BLaER1 (cell line): ENCODE measurements at regions not wholly inside any gene's neighbourhood (a gene's known extent, or its start where the extent isn't known, plus 50 kb on each side); places are given as distances from the start of the nearest gene placed in this dataset.

Experiments
- H3K27ac ChIP-seq: shearing (Covaris generic); formaldehyde crosslinking; 2 replicates; pipeline ENCODE4 v1.8.1; 2022
- H3K27me3 ChIP-seq: shearing (Covaris generic); formaldehyde crosslinking; 2 replicates; pipeline ENCODE4 v1.8.1; 2022
- H3K36me3 ChIP-seq: shearing (Covaris generic); formaldehyde crosslinking; 2 replicates; pipeline ENCODE4 v1.8.1; 2022
- H3K4me1 ChIP-seq: shearing (Covaris generic); formaldehyde crosslinking; 2 replicates; pipeline ENCODE4 v1.8.1; 2022
- H3K4me2 ChIP-seq: shearing (Covaris generic); formaldehyde crosslinking; 2 replicates; pipeline ENCODE4 v1.8.1; 2022
- H3K4me3 ChIP-seq: shearing (Covaris generic); formaldehyde crosslinking; 2 replicates; pipeline ENCODE4 v1.8.1; 2022
- H3K9ac ChIP-seq: shearing (Covaris generic); formaldehyde crosslinking; 2 replicates; pipeline ENCODE4 v1.8.1; 2022
- H3K9me3 ChIP-seq: shearing (Covaris generic); formaldehyde crosslinking; 2 replicates; pipeline ENCODE4 v1.8.1; 2022
- H4K20me1 ChIP-seq: shearing (Covaris generic); formaldehyde crosslinking; 2 replicates; pipeline ENCODE4 v1.8.1; 2022
- Cebpa-rat ChIP-seq: shearing (Covaris generic); IDR thresholded peaks from 2 replicates; pipeline ENCODE4 v1.8.1; 2022

DNA sequence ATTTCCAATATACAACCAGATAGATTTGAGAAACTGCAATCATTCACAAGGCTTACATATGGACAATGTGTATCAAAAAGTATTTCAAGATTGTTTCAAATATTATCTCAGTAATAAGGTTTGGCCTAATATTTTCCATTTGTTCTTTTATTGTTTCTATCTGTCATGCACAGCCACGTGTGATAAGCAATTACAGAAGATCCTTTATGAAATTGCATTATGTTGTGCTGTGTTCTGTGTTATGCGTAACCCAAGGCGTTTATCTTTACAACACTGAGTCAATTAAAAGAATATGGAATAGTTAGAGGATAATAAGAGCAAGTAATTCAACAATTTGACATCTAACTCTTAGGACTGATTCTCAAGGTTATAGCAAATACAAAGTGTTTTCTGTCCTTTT lies 1009.3 kb upstream of the PRMT6 start:
- H3K27ac ChIP-seq = no peak overlapping the region
- no peak overlapping the region for H3K4me2 ChIP-seq
- no peaks in the 10 kb centered on the region for H3K9me3 ChIP-seq
- no peaks in the 10 kb centered on the region for H4K20me1 ChIP-seq
- TF ChIP-seq Cebpa-rat = no peak
- no peak overlapping the region for H3K4me3 ChIP-seq
- no peaks in the 10 kb centered on the region for H3K36me3 ChIP-seq
- no peaks in the 10 kb centered on the region for H3K27me3 ChIP-seq
- no peak overlapping the region for H3K9ac ChIP-seq
- H3K4me1 ChIP-seq = no peaks in the 10 kb centered on the region

DNA sequence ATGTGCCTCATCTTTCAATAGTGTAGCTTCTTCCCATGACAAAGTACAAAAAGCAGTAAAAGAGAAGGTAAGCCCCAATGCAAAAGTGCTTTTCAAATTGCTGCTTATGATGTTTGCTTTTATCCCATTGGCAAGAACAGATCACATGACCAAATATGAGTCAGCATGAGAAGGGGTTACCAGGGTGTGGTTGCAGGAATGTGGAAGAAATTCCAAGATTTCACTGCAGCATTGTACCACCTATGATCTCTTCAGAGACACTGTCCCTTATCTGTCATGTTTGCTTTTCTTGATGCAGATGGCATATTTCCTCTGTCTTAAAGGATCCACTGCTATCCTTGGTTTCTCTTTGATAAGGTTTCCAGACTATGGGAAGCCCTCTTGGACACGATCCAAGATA lies 1006.9 kb upstream of the PRMT6 start:
- Histone ChIP-seq H3K36me3 (no peaks in the 10 kb centered on the region), H3K9me3 (no peaks in the 10 kb centered on the region), H3K27me3 (no peaks in the 10 kb centered on the region), H3K9ac (no peak overlapping the region), H3K27ac (no peak overlapping the region), H4K20me1 (no peaks in the 10 kb centered on the region), H3K4me1 (no peaks in the 10 kb centered on the region), H3K4me2 (no peak overlapping the region), H3K4me3 (no peak overlapping the region)
- TF ChIP-seq Cebpa-rat = no peak

DNA sequence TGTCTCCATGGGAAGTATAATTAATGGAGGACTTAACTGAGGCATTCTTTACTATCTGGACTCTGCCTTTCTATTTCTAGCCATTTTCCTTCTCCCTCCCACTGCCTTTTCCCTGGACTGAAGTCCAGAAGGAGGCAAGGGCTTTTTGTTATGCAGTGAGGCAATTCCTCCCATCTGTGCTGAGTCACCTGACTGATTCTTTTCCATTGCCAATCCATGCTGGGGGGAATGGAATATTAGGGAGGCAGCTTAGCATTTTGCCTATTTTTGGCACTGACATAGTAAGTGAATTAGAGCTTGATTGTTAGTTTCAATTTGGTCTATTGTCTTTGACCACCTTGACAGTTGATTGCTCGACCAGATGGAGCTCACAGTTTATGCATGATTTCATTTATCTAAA lies 1000.6 kb upstream of the PRMT6 start:
- Histone ChIP-seq H3K27ac (peak overlapping the region; percentile 70), H3K27me3 (no peaks in the 10 kb centered on the region), H4K20me1 (no peaks in the 10 kb centered on the region), H3K4me1 (peaks cover 25% of the 10 kb centered on the region), H3K4me3 (no peak overlapping the region), H3K9ac (no peak overlapping the region), H3K4me2 (peak overlapping the region; percentile 65), H3K36me3 (no peaks in the 10 kb centered on the region), H3K9me3 (no peaks in the 10 kb centered on the region)
- TF ChIP-seq Cebpa-rat = no peak

DNA sequence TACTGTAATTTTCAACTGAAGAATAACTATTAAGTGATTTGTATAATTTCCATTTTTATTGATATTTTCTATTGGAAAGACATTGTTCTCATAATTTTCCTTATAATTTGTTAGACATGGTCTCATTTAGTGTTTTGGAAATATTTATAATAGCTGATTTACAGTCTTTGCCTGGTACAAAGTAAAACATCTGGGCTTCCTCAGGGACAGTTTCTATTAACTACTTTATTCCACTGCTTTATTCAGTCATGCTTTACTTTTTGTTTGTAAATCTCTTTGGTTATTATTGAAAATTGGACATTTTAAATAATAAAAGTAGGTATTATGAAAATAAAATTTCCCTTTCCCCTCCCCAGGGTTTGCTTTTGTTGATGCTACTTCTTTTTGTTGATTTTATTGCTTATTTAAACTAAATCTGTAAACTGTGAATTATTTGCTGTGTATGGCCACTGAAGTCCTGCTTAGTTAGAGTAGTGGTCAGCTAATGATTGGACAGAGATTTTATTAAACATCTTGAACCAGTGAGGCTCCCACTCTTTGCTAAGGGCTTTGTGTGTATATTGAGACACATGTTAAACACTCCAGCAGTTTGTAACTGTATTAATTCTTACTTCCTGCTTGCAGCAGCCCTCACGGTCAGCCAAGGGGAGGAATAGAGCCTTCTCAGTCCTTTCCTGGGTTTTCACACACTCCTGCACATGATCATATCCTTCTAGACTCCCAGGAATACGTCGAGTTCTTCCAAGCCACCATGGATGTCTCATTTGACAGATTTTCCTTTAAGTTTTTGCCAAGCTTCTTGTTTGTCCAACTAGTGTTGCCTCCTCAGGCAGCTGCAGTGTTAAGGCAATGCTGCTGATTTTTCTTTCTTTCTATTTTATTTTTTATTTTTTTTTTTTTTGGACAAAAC lies 994.6 kb upstream of the PRMT6 start:
- peak overlapping the region; percentile 59 for H3K4me2 ChIP-seq
- H3K9ac ChIP-seq = peak overlapping the region; percentile 63

DNA sequence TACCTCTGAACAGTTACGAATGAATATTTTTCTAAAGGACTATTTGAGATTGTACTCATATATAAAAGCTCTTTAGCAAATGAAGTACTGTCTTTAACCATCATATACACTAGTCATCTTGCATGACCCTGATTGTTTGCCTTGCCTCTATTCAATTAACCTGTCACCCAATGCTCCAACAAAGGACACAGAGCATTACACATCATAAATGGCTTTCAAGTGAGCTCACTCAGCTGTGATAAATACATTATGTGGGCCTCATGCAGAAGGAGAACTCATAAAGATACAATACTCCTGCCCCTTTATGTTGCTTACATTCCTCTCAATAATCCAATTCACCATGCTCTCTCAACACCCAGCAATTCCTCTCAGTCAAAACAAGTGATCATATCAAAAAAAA lies 993.0 kb upstream of the PRMT6 start:
- Histone ChIP-seq H3K27me3 (no peaks in the 10 kb centered on the region), H4K20me1 (no peaks in the 10 kb centered on the region), H3K4me1 (peaks cover 14% of the 10 kb centered on the region), H3K9ac (no peak overlapping the region), H3K27ac (no peak overlapping the region), H3K9me3 (peaks cover 5% of the 10 kb centered on the region), H3K4me3 (no peak overlapping the region), H3K4me2 (no peak overlapping the region), H3K36me3 (no peaks in the 10 kb centered on the region)
- no peak for TF ChIP-seq Cebpa-rat

More for the DNA sequence above, 994.6 kb upstream of the PRMT6 start:
- peaks cover 5% of the 10 kb centered on the region for H3K9me3 ChIP-seq
- no peak for TF ChIP-seq Cebpa-rat
- H3K4me1 ChIP-seq = peaks cover 20% of the 10 kb centered on the region
- peak overlapping the region; percentile 75 for H3K27ac ChIP-seq
- no peaks in the 10 kb centered on the region for H3K27me3 ChIP-seq
- no peak overlapping the region for H3K4me3 ChIP-seq
- H4K20me1 ChIP-seq = no peaks in the 10 kb centered on the region
- no peaks in the 10 kb centered on the region for H3K36me3 ChIP-seq

DNA sequence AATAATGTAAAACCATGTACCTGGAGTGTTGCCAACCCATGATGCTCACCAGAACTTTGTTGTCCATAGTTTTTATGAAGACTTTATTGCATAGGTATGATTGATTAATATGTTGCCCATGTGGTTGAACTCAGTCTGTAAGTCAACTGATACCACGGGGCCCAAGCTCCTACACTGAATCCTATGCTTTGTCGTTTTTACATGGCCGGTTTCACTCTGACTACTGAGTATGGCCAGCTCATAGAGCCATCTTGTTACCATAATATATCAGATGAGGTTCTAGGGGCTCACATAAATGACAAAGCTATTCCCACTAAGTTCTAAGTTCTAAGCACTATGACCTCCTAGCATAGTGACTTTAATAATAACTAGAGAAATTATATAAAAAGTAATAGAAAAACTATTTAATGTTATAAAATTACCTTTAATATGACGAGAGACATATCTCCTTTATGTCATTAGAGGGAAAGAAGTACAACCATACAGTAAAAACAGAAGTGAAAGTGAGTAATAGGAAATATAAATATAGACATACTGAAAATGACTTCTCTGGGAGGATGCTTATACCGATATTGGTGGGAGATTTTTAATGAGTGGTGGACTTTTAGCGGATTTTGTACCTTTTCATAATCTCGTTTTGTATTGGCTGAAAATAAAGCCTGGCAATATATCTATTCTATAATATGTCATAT lies 983.4 kb upstream of the PRMT6 start:
- TF ChIP-seq Cebpa-rat = no peak
- peak overlapping the region; percentile 22 for H3K4me2 ChIP-seq
- H3K4me1 ChIP-seq = peaks cover 19% of the 10 kb centered on the region
- no peaks in the 10 kb centered on the region for H3K27me3 ChIP-seq
- no peaks in the 10 kb centered on the region for H3K9me3 ChIP-seq
- no peaks in the 10 kb centered on the region for H3K36me3 ChIP-seq
- H3K27ac ChIP-seq = no peak overlapping the region
- no peak overlapping the region for H3K9ac ChIP-seq
- H3K4me3 ChIP-seq = no peak overlapping the region
- H4K20me1 ChIP-seq = no peaks in the 10 kb centered on the region

DNA sequence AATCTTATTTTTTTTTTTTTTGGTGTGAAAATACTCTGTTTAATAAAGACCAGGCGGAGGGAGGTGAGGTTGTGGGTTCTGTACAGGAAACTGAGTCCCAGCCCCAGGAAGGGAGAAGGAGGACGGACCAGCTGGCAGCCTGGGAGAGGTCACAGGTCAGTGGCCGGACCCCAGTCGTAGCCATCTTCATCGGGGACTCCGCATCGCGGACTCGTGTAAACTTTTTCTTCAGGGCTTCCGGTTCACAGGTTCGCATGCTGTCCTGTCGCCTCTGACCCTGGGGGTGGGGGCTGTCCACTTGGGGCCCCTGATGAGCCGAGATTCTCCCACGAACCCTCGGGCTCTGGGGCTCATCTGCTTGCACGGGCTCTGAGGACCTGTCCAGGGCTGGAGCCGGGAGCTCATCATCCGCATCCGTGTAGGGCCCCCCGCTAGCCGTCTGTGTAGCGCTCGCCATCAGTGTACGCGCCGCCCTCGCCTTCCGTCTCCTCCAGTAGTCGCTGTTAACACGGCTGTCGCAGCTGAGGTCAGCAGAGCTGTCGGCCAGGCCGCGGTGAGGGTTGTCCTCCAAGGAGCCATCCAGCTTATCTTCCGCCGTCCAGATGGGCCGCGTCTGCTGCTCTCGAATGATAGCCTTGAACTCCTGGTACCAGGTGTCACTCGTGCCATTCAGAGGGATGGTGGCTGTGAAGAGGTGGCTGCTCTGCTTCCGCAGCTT lies 975.7 kb upstream of the PRMT6 start:
- no peak overlapping the region for H3K9ac ChIP-seq
- no peak overlapping the region for H3K4me3 ChIP-seq
- no peaks in the 10 kb centered on the region for H4K20me1 ChIP-seq
- H3K27ac ChIP-seq = no peak overlapping the region
- TF ChIP-seq Cebpa-rat = no peak
- no peaks in the 10 kb centered on the region for H3K4me1 ChIP-seq
- H3K9me3 ChIP-seq = peaks cover 6% of the 10 kb centered on the region
- H3K4me2 ChIP-seq = no peak overlapping the region
- no peaks in the 10 kb centered on the region for H3K36me3 ChIP-seq
- no peaks in the 10 kb centered on the region for H3K27me3 ChIP-seq

DNA sequence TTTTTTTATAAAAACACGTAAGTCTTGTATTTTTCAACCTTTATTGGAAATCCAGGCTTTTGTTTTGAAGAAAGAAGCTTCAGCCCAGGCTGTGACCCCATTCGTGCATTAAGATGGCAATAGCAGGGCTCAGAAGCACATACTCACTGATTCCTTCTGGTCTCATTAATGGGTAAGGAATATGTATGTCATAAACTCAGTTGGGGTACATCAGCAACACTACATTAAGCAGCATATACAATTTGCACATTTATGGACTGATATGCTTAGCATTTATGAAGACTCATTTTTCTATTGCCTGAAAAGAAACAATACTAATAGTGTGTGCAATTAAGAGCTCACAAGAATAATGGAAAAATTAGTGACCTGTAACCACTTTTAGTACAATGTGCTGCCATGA lies 945.4 kb upstream of the PRMT6 start:
- Histone ChIP-seq H4K20me1 (no peaks in the 10 kb centered on the region), H3K27me3 (no peaks in the 10 kb centered on the region), H3K9ac (no peak overlapping the region), H3K36me3 (no peaks in the 10 kb centered on the region), H3K27ac (no peak overlapping the region), H3K4me2 (no peak overlapping the region), H3K4me3 (no peak overlapping the region), H3K4me1 (no peaks in the 10 kb centered on the region), H3K9me3 (no peaks in the 10 kb centered on the region)
- no peak for TF ChIP-seq Cebpa-rat

DNA sequence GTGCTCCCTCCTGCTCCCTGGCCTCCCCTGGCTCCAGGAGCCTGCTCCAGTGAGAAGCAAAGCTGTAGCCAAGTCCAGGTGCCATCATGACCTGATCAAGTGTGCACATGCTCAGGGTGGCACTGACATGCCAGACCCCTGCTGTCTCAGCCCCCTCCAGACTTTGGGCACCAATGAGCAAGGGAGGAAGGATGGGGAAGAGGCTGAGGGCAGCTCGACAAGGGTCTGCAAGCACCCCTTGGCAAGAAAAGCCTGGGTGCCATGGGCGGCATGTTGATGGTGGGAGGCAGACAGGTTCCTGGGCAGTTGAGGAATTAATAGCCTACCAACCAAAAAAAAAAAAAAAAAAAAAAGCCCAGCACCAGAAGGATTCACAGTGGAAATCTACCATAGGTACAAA lies 942.6 kb upstream of the PRMT6 start:
- H3K36me3 ChIP-seq = no peaks in the 10 kb centered on the region
- H3K27ac ChIP-seq = no peak overlapping the region
- H3K4me2 ChIP-seq = no peak overlapping the region
- no peaks in the 10 kb centered on the region for H3K4me1 ChIP-seq
- TF ChIP-seq Cebpa-rat = no peak
- peaks cover 7% of the 10 kb centered on the region for H3K9me3 ChIP-seq
- no peaks in the 10 kb centered on the region for H4K20me1 ChIP-seq
- H3K4me3 ChIP-seq = no peak overlapping the region
- no peak overlapping the region for H3K9ac ChIP-seq
- no peaks in the 10 kb centered on the region for H3K27me3 ChIP-seq

DNA sequence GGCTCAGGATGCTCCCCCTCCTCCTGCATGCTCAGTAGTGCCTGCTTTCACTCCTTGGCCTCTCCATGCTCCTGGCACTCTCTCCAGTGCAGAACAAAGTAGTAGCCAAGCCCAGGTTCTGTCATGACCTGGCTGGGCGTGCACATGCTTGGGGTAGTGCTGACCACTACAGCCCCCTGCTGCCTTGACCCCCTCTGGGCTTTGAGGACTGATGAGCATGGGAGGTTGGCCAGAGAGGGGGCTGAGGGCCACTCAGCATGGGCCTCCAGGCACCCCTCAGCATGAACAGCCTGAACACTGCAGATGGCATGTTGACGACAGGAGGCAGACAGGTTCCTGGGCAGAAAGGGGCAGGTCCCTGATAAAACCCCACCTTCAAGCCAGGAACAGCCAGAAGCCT lies 935.7 kb upstream of the PRMT6 start:
- TF ChIP-seq Cebpa-rat = no peak
- peaks cover 39% of the 10 kb centered on the region for H3K9me3 ChIP-seq
- no peak overlapping the region for H3K9ac ChIP-seq
- no peak overlapping the region for H3K27ac ChIP-seq
- no peaks in the 10 kb centered on the region for H3K36me3 ChIP-seq
- H4K20me1 ChIP-seq = no peaks in the 10 kb centered on the region
- no peak overlapping the region for H3K4me3 ChIP-seq
- H3K27me3 ChIP-seq = no peaks in the 10 kb centered on the region
- H3K4me2 ChIP-seq = no peak overlapping the region
- H3K4me1 ChIP-seq = no peaks in the 10 kb centered on the region
